Glutamatergic neuron (in vitro differentiated cells): ENCODE measurements at regions not wholly inside any gene's neighbourhood (a gene's known extent, or its start where the extent isn't known, plus 50 kb on each side); places are given as distances from the start of the nearest gene placed in this dataset.
A peak's percentile ranks its signal among the peaks of the same experiment; 100 is the strongest.

Experiments
- DNase-seq: peaks from one replicate; pipeline ENCODE4 v3.0.0; 2022
- H3K27ac Mint-ChIP-seq: one replicate; pipeline ENCODE4 v1.8.0; 2020; ENCODE audit warnings: mild to moderate bottlenecking, mixed read lengths, inconsistent platforms; ENCODE audit not compliant: unreplicated experiment
- H3K27me3 Mint-ChIP-seq: one replicate; pipeline ENCODE4 v1.8.0; 2020; ENCODE audit warnings: mild to moderate bottlenecking, moderate library complexity, mixed read lengths, inconsistent platforms; ENCODE audit not compliant: unreplicated experiment
- H3K36me3 Mint-ChIP-seq: one replicate; pipeline ENCODE4 v1.8.0; 2020; ENCODE audit warnings: mild to moderate bottlenecking, mixed read lengths, inconsistent platforms; ENCODE audit not compliant: unreplicated experiment
- H3K4me1 Mint-ChIP-seq: one replicate; pipeline ENCODE4 v1.8.0; 2020; ENCODE audit warnings: mild to moderate bottlenecking, low read depth, mixed read lengths, inconsistent platforms; ENCODE audit not compliant: unreplicated experiment
- H3K4me3 Mint-ChIP-seq: one replicate; pipeline ENCODE4 v1.8.0; 2020; ENCODE audit warnings: mild to moderate bottlenecking, mixed read lengths, inconsistent platforms; ENCODE audit not compliant: unreplicated experiment
- H3K9me3 Mint-ChIP-seq: one replicate; pipeline ENCODE4 v1.8.0; 2020; ENCODE audit warnings: mild to moderate bottlenecking, moderate library complexity, mixed read lengths, inconsistent platforms; ENCODE audit not compliant: unreplicated experiment
- TF ChIP-seq, protein P1 (sequence below): fragments of 200-600 bp; sonication (generic); IDR thresholded peaks from one replicate; pipeline ENCODE4 v1.5.0; 2021; ENCODE audit not compliant: partially characterized antibody, unreplicated experiment

DNA sequence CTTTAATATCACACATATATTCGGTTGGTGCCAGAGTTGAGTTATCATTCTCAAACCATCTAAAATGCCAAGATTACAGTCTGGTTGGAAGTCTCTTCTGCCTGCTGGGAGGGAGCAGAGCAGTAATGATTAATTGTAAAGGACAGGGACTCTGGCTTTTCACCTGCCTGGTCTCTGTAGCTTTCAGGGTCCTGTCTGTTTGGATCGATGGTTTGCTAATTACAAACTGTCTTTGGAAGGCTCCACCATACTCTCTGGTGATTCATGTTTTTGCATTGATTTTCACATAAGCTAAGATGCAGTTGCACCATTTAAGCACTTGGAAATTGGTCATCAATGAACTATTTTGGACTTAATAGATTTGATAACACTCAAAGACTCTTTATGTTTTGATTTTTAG lies 350.4 kb upstream of the SATB1 start:
- Mint-ChIP-seq H3K36me3 (no peaks in the 10 kb centered on the region), H3K4me1 (no peaks in the 10 kb centered on the region), H3K9me3 (no peaks in the 10 kb centered on the region), H3K4me3 (no peak overlapping the region), H3K27me3 (no peaks in the 10 kb centered on the region), H3K27ac (no peak overlapping the region)
- TF ChIP-seq, protein P1, sequence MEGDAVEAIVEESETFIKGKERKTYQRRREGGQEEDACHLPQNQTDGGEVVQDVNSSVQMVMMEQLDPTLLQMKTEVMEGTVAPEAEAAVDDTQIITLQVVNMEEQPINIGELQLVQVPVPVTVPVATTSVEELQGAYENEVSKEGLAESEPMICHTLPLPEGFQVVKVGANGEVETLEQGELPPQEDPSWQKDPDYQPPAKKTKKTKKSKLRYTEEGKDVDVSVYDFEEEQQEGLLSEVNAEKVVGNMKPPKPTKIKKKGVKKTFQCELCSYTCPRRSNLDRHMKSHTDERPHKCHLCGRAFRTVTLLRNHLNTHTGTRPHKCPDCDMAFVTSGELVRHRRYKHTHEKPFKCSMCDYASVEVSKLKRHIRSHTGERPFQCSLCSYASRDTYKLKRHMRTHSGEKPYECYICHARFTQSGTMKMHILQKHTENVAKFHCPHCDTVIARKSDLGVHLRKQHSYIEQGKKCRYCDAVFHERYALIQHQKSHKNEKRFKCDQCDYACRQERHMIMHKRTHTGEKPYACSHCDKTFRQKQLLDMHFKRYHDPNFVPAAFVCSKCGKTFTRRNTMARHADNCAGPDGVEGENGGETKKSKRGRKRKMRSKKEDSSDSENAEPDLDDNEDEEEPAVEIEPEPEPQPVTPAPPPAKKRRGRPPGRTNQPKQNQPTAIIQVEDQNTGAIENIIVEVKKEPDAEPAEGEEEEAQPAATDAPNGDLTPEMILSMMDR = peak; percentile 22
- DNase-seq = no peak

DNA sequence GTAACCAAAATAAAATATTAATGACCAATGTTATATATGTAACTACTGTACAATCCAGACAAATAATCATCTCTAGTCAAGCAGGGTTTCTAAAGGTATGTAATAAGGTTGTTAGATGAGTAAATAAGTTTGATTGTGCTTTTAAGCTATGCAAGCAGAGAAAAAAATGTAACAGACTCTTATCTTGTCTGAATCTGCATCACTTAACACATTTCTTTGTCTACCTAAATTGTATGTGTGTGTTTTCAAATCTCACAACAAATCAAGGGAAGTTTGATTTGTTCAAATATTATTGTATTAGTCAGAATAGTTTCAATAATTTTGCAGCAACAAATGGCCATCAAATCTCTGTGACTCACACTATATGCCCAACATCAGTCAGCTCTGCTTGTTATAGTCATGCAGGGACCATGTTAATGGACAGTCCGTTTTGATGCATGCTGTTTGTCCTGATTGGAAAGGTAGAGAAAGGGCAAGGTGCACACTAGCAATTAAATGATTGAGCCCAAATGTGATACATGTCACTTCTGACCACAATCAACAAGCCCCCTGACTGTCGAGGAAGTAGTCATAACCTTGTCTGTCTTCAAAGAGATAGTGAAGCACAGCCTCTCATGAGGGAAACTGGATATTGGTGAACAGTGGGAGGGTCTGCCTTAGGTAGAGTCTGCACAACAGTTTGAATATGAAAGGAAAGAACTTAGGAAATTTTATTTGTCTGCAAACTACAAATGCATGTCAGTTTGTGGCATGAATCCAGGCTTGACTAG lies 349.4 kb upstream of the SATB1 start:
- Mint-ChIP-seq H3K36me3 (no peaks in the 10 kb centered on the region), H3K27ac (no peak overlapping the region), H3K4me3 (no peak overlapping the region), H3K27me3 (no peaks in the 10 kb centered on the region), H3K9me3 (no peaks in the 10 kb centered on the region), H3K4me1 (no peaks in the 10 kb centered on the region)
- TF ChIP-seq, protein P1 = no peak
- DNase-seq = no peak

DNA sequence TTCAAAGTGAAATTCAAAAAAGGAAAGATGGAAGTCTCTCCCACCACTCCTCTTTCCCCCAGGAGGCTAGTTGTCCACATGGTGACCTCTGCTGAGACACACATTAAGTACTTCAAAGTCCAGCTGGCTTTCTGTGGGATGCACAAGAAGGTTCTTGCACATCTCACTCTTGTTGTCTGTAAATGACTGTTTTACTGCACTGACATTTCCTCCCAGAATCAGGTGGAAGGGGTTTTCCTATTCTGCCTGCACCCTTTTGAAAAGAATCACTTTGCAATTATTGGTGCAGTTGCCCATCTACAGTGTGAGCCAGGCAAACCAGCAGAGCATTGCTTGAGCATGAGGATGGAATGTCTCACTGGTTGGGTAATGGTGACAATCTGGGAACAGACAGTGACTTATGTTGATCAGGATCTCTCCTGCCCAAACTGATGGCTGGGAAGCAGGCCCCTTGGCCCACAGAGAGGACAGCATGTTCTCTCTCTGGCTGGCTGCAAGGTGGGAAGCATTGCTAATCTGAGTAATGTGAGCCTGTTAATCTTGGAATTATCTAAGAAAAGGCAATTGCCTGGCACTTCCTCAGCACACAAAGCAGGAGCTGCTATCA lies 347.7 kb upstream of the SATB1 start:
- Mint-ChIP-seq H3K9me3 (no peaks in the 10 kb centered on the region), H3K4me1 (no peaks in the 10 kb centered on the region), H3K27me3 (no peaks in the 10 kb centered on the region), H3K27ac (no peak overlapping the region), H3K4me3 (no peak overlapping the region), H3K36me3 (no peaks in the 10 kb centered on the region)
- DNase-seq = no peak
- TF ChIP-seq, protein P1 = no peak

DNA sequence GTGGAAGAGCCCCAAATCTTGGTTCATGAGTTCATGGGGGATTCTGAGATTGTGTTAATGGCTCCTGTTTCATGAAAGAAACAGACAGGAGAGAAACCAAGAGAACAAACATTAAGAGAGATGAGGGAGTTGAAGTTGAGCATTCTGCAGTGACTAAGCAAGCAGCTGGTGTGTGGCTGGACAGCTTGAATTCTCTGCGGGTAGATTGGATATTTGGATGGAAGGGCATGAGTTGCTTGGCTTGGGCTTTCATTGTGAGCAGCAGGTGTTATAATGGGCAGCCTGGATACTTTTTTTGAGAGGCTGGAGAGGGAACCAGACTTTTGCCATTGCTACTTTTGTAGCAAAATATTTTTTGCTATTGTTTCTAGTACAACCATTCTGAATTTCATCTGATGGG lies 346.8 kb upstream of the SATB1 start:
- H3K4me3 Mint-ChIP-seq = no peak overlapping the region
- H3K27ac Mint-ChIP-seq = no peak overlapping the region
- H3K9me3 Mint-ChIP-seq = no peaks in the 10 kb centered on the region
- H3K27me3 Mint-ChIP-seq = no peaks in the 10 kb centered on the region
- TF ChIP-seq, protein P1 = no peak
- DNase-seq = no peak
- no peaks in the 10 kb centered on the region for H3K4me1 Mint-ChIP-seq
- no peaks in the 10 kb centered on the region for H3K36me3 Mint-ChIP-seq

DNA sequence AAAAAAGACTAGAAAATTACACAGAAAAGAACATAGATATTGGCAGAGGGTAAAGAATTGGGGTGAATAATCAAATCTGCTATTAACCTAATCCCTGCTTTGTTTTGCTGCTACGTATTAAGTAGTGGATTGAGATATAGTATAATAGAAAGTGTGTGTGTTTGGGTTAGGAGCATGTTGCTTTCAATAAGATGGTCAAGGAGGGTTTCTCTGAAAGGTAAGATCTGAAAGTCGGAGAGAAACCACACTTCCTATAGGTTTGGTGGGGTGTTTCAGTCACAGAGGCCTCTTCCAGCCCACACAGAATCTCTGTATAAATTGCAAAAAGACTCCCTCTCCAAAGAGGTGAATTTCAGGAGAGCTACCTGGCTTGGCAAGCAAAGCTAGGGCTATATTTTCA lies 345.7 kb upstream of the SATB1 start:
- Mint-ChIP-seq H3K4me1 (no peaks in the 10 kb centered on the region), H3K4me3 (no peak overlapping the region), H3K27me3 (no peaks in the 10 kb centered on the region), H3K9me3 (no peaks in the 10 kb centered on the region), H3K27ac (no peak overlapping the region), H3K36me3 (no peaks in the 10 kb centered on the region)
- no peak for DNase-seq
- TF ChIP-seq, protein P1 = no peak
